HG02884 (cell line): ENCODE measurements at regions not wholly inside any gene's neighbourhood (a gene's known extent, or its start where the extent isn't known, plus 50 kb on each side); places are given as distances from the start of the nearest gene placed in this dataset.

Experiments used
- ATAC-seq: cut with Tn5 transposase; IDR thresholded peaks from one replicate; pipeline ENCODE4 v1.9.1; 2021; ENCODE audit warnings: mild to moderate bottlenecking, moderate library complexity; ENCODE audit not compliant: unreplicated experiment

DNA sequence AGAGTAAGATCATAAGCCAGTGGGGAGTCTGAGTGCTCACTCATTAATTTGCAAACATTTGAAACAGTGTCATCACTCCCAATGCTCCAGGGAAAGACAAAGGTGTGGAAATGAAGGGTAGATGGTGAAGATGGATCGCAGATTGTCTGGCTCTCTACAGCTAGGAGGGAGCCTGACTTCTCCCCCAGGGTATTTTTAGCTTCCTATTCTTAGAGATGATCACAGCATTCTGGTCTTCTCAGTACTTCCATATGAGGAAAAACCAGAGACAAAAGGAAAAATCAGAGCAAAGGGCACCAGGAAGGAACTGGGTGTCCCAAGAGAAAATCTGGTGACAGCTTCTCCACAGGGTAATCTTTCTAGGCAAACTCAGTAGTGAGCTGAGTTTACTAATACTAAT is 401.9 kb upstream of the GRIA1 start:
- no peak for ATAC-seq

DNA sequence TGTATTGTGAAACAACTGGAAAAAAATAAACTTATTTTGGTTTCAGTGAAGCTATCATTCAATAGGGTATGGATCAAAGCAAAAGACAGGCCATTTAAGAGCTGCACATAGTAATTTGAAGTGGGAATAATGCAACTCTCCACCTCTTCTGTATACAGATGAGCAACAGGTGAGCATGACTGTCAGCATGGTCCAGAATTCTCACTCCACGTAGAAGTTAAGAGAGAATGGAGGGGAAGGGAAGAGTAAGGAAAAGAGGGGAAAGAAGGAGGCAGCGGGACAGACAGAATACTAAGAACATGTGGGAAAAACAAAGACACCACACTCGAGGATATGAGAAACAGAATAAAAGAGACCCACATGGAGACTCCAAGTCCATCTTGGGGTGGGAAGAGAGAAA is 396.1 kb upstream of the GRIA1 start:
- no peak for ATAC-seq

DNA sequence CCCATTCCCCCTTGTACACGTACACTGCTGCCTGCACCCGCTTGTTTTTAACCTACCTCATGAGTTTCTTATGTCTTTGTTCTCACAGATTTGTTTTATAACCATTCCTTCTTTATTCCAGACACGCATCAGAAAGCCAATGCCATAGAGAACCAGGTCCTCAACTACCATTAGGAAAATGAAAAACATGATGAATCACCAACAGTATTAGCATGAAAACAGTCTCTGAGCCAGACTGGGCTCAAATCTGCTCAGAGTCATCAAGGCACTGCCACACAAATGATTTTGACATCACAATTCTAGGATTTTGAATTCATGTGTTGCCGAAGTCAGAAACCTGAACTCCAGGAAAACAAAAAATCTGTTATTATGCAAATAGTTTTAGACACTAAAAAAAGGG is 394.1 kb upstream of the GRIA1 start:
- no peak for ATAC-seq

DNA sequence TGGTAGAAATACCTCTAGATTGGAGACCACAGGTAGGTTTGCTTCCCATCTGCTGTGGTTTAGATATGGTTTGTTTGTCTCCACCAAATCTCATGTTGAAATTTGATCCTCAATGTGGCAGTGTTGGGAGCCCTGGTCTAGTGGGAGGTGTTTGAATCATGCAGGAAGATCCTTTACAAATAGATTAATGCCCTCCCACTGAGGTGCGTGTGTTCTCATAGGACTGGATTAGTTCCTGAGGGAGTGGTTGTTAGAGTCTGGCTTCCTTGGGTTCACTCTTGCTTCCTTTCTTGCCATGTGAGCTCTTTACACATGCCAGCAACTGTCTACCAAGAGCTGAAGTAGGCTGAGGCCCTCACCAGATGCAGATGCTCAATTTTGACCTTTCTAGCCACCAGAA is 391.1 kb upstream of the GRIA1 start:
- no peak for ATAC-seq

DNA sequence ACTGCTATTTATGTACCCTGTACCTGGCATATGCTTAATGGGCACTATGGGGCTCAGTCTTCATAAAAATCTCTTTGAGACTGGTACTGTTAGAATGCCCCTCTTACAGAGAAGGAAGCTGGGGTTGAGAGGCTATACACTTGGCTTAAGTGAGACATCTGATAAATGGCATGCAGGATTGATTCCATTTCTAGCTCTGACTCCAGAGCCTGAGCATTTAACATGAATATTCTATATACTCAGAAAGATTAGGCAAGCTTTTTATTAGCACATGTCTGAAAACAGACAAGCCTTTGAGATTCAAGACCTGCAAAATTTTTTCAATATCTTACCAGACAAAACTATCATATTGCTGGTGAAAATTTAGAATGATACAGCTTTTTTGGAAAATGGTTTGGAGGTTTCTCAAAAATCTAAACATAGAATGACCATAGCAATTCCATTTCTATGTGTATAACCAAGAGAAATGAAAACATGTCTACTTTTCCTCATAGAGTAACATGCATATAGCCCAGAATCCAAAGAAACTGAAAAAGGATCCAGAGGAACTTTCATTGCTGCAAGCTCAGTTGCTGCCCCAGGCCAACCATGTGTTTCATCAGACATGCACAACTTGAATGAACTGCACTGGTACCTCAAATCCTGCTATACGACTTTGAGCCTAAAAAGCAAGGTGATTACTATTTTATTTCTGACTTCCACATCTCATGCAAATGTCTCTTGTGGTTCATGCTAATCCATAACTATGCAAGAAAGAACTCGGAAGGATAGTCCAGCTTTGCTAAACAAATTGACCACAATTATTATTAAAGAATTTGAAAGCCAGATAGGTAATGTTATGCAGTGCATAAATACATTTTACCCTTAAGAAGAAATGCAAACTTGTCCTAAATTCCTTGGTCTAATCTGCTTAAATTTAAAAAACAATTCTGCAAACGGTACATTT is 389.0 kb upstream of the GRIA1 start:
- ATAC-seq: no peak

DNA sequence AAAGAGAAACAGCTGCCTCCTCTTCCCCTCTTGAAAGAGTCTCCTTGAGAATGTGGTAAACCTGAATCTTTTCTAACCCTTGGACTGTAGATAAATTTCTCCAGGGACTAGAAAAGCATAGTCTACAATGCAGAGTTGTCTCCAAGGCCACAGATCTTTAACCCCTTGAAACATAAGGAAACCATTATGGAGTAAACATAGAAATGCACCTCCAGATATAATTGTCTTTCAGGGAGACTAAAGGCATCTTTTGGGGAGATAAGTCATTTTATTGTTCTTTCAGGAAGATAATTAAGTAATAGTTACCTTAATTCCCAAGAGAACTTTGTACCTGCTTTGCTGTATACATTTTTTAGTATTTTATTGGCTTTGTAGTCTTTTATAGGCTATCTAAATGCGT is 373.6 kb upstream of the GRIA1 start:
- ATAC-seq: no peak

DNA sequence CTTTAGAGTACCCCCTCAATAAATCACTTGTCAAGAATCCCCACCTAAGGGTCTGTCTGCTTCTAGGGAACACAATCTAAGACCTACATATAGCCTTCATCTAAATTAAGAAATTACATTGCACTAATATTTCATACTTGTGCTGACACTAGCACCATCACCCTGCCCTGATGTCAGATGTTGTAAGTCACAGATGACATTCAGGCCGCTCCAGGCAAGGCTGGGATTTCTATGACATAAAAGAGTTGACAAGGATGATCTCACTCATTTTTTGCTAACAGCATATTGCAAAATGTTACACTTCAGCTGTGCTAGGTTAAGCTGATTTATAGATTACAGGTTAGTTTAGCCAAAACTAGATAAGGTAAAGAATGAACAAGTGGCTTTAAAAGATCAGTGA is 372.5 kb upstream of the GRIA1 start:
- no peak for ATAC-seq

DNA sequence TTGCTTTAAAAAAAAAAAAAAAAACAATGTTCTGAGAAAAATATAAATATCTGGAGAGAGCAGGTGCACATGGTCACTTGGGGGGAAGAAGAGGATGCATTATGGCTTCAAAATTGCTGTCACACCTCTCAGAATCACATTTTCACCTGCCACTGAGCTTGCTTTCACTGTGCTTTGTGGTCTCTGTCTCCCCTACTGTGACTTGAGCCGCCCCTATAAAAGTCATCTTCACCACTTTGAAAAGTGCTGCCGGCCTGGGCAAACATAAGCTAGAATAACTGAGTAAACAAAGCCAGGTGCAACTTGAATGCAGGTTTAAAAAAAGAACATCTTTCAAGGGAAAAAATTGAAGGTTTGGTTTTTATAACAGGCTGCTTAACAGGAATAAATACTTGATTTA is 368.1 kb upstream of the GRIA1 start:
- ATAC-seq: no peak

DNA sequence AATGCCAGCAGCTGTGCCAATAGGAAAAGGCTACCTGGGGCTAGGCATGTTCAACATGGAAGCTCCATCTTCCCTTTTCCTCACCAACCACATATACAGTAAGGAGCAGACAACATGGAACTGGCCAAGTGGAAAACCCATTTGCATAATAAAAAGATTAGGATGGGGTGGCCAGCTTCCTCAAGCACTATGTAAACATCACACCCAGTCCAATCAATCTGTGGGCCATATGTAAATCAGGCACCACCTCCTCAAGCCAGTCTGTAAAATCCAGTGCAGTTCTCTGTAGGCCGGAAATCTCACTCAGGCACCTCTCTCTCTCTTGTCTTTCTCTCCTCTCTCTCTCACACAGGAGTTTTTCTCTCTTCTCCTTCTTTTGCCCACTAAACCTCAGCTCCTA is 360.2 kb upstream of the GRIA1 start:
- no peak for ATAC-seq

DNA sequence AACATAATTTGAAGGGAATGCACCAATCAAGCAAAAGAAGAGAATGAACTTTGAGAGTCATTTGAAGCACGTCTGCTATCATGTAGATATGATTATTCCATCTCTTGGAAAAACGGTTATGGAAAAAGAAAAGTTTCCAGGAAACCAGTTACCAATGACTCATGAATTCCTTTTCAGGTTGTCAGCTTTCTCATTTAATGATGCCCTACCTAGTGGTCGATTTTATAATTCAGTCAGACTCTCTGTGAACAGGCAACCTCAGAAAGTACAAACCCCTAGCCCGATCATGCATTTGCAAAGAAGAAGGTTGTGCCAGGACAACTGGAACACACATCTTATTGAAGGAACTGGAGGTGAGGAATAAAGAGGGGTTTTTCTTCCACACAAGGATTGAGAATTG is 355.1 kb upstream of the GRIA1 start:
- ATAC-seq: no peak

DNA sequence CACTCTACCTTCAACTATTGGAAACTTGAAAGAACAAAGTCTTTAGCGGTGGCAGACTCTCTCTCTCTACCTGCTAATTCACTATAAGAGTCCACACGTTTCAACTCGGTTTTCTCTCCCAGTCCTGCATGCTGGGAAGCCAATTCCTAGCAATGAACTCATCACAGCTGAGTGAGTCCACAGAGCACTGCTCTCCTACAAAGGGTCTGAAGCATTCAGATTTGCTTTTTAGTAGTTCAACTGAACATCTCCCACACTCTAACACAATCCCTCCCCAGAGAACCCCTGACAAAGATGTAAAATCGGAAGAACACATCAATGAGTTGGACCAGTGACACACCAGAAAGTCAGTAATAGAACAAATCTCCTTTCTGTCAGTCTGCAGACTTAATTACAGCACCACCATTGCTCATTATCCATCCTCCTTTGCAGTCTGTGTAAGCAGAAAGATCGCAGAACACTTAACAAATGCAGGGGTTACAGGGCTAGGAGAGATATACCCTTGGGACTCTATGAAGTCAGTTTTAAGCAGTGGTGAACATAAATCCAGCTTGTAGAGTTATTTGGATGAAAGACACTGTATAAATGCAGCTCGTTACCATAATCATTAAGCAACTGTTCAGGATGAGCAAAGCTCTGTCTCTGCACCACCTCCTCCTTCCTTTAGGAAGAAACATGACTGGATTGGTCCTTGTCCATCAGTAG is 353.4 kb upstream of the GRIA1 start:
- no peak for ATAC-seq

DNA sequence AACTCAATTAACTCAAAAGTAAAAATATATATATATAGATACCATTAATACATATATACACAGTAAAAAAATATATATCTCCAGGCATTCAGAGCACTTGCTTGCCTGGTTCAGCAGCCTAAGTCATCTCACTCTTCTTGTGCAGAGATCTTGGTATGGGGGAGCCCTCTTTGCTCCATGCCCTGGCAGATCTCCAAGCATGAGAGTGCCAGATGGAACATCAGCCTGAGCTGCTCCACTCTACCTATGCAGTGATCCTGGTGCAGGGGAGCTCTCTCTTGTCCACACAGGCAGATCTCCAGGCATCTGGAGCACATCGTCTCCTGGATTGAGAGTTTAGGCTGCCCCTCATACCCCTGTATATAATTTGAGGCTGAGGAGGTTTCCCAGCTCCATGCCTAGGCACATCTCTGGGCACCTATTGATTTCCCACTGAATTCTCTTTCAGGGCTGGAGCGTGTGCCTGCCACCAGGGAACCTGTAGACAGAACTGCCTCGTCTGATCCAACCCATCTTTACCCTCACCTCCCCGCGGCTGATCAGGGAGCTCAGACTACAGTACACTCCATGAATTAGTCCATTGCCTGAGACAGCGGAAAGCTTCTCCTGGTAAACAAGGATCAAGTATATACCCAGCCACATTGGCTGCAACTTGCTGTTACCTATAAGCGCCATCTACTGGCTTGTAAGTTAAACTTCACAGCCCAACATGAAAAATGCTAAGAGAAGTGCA is 342.4 kb upstream of the GRIA1 start:
- peak; percentile 72 for ATAC-seq

DNA sequence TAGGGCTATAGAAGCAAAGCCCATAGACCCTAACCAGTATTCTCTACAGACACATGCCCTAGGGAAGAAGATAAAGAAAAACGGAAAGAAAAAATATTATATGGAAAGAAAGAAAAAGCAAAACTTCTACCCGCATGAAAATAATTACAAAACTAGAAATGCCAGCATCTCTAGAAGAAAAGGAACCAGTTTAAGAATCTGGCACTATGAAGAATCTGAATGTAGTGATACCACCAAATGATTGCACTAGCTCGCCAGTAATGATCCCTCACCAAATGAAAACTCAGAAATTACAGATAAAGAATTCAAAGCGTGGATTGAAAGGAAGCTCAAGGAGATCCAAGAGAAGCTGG is 341.9 kb upstream of the GRIA1 start:
- ATAC-seq: no peak

DNA sequence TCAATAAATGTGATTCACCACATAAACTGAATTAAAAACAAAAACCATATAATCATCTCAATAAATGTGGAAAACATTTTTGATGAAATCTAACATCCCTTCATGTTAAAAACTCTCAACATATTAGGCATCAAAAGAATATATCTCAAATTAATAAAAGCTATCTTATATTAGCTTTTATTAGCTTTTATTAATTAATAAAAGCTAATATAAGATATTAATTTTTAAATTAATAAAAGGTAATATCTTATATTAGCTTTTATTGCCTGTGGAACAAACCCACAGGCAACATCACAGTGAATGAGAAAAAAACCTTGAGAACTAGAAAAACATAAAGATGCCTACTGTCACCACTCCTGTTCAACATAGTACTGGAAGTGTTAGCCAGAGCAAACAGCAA is 338.9 kb upstream of the GRIA1 start:
- no peak for ATAC-seq

DNA sequence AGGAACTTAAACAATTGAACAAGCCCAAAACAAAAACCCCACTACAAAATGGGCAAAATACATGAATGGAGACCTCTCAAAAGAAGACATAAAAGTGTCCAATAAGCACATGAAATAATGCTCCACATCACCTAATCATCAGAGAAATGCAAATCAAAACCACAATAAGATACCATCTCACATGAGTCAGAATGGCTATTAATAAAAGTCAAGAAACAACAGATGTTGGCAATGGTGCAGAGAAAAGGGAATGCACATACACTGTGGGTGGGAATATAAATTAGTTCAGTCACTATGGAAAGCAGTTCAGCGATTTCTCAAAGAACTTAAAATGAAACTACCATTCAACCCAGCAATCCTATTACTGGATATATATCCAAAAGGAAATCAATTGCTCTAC is 337.4 kb upstream of the GRIA1 start:
- ATAC-seq: no peak

DNA sequence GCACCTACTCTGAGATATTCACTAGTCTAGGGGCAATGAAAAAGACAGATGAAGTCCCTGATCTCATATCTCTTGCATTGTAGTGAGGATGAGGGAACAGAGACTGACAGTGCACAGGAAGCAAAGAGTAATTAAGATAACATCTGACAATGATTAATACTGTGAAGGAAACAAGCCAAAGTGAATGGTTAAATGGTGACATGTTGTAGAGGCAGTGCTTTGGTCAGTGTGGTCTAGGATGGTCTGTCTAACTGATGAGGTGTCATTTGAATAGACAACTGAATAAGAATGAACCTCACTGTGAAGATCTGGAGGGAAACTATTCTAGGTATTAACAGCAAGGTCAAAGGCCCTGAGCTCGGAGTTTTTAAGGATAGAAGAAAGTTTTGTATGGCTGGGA is 333.3 kb upstream of the GRIA1 start:
- ATAC-seq: no peak

DNA sequence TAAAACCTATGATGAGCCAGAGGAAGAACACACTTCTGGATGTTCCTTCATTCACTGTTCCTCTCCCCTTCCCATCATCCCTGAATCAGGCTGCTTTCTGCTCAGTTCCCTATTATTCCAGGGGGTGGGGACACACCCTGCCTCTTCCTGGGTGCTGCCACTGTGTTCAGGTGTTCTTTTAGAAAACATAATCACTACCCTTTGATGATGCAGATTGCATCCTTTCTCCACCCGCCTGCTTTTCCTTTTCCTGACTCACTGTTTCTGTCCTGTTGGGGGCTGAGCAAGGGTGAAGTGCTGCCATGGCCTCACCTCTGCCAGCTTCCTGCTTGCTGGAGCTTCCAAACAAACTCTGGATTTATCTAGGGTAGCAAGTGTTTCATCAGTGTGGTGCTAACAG is 331.9 kb upstream of the GRIA1 start:
- ATAC-seq: no peak

DNA sequence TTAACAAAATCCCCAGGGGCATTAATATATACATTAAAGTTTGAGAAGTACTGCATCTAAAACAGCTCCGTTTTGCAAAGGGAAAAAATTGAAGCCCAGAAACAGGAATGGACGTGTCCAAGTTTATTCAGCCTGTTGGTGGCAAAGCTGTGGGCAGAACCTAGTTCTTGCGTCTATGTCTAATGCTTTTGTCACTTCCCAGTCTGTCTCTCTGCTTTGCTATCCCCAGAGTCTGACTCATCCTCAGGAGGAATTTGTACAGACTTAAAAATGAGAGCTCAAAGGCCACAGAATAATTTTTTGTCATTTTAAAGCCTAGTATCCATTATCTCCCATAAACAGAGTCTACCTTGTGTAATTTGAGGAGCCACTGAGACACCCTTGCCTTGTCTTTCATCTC is 330.9 kb upstream of the GRIA1 start:
- ATAC-seq: no peak

DNA sequence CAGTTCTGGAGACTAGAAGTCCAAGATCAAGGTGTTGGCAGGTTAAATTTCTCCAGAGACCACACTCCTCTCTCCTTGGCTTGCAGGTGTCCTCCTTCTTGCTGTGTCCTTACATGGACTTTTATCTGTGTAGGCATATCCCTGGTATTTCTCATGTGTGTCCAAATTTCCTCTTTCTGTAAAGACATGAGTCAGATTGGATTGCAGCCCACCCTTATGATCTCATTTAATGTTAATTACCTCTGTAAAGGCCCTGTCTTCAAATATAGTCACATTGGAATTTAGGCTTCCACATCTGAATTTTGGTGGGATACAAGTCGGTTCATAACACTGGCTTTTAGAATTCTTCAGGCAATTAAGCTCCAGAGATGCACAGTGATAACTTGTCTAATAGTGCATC is 322.2 kb upstream of the GRIA1 start:
- ATAC-seq: no peak

DNA sequence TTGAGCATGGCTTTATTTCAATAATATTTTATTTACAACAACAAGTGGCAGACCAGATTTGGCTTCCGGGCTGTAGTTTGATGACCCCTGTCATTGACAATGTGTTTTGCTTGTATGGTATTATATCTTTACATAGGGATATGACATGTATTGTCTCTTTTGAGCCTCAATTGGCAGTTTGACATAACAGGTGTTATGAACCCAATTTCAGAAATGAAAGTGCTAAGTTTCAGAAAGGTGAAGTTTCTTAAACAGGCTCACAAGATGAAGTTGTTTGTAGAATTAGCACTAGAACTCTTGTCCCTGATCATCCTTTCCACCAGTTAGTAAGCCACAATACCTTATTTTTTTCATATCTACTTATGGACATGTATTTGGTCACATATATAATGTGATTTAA is 303.0 kb upstream of the GRIA1 start:
- ATAC-seq: no peak

DNA sequence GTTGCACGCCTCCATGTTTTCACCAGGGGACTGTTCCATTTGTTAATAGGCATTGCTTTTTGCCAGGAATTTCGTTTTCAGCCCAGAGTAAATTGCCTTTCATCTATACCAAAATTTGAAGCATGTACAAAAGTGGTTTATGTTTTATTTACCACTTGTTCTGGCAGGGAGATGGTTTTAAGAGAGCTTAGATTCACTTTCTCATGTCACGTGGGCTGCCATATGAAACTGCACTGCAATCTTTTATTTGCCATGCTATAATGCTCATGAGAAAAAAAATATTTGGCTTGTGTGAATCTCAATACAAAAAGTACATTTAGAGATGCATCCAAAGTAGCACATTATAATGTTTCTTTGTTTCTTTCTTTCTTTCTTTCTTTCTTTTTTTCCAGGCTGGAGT is 284.1 kb upstream of the GRIA1 start:
- ATAC-seq: no peak

DNA sequence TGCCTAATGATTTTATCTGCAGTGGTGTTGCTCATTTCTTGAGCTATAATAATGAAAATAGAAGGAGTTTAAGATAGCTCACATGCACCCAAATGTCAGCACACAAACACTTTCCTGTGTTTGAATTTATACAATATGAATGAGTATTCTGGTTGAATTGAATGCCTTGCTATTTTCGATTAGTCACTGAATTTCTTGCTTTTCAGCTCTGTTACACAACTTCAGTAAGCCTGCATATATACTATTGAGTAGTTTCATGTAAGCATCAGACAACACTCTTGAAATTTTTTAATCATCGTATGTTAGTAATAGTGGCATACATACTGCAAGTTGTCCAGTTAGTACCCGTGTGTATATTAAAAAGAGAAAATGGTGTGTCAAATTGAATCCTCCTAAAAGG is 281.5 kb upstream of the GRIA1 start:
- no peak for ATAC-seq
